Gastroesophageal sphincter (tissue), 3 donors: ENCODE measurements at regions not wholly inside any gene's neighbourhood (a gene's known extent, or its start where the extent isn't known, plus 50 kb on each side); places are given as distances from the start of the nearest gene placed in this dataset.
A peak's percentile ranks its signal among the peaks of the same experiment; 100 is the strongest.

ENCODE experiments used
- EP300 ChIP-seq: sonication (generic); formaldehyde crosslinking; IDR thresholded peaks from one replicate; pipeline ENCODE4 v1.6.1; 2017; ENCODE audit warnings: antibody characterized with exemption, mild to moderate bottlenecking
- POLR2AphosphoS5 ChIP-seq: sonication (generic); formaldehyde crosslinking; IDR thresholded peaks from one replicate; pipeline ENCODE4 v1.6.1; 2017; ENCODE audit warnings: antibody characterized with exemption
- TF ChIP-seq, protein P1 (sequence below), 4 experiments: fragments of 200-600 bp in 2 of 4; fragments of 450-650 bp in 2 of 4; sonication (generic) in 1 of 4; IDR thresholded peaks; one replicate each; pipeline ENCODE4 v1.5.1; 2017 to 2019; ENCODE audit warnings: antibody characterized with exemption in 4 of 4, mild to moderate bottlenecking in 2 of 4, moderate library complexity in 2 of 4

DNA sequence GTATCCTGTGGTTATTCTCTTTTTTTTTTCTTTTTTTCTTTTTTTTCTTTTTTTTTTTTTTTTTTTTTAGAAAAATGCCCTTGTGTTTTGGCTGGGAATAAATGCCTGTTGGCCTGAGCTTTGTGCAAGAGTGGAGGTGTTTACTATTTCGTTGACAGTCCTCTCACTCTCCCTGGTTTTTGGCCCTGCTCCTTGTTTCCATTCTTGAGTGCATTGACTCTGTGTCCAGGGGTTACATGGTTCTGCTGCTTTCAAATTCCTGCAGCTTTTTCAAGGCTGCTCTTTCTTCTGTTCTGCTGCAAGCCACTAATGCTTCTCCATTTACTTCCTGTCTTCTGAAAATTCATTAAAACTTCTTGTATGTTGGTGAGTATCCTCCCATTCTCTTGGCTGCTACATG lies 59.7 kb upstream of the TBX20 start:
- TF ChIP-seq, protein P1, sequence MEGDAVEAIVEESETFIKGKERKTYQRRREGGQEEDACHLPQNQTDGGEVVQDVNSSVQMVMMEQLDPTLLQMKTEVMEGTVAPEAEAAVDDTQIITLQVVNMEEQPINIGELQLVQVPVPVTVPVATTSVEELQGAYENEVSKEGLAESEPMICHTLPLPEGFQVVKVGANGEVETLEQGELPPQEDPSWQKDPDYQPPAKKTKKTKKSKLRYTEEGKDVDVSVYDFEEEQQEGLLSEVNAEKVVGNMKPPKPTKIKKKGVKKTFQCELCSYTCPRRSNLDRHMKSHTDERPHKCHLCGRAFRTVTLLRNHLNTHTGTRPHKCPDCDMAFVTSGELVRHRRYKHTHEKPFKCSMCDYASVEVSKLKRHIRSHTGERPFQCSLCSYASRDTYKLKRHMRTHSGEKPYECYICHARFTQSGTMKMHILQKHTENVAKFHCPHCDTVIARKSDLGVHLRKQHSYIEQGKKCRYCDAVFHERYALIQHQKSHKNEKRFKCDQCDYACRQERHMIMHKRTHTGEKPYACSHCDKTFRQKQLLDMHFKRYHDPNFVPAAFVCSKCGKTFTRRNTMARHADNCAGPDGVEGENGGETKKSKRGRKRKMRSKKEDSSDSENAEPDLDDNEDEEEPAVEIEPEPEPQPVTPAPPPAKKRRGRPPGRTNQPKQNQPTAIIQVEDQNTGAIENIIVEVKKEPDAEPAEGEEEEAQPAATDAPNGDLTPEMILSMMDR (IDR thresholded peaks at IDR 0.05), result no peak
- TF ChIP-seq POLR2AphosphoS5 (peak; percentile 50), EP300 (no peak)
